WTC11 (cell line): ENCODE measurements at regions not wholly inside any gene's neighbourhood (a gene's known extent, or its start where the extent isn't known, plus 50 kb on each side); places are given as distances from the start of the nearest gene placed in this dataset.

ENCODE experiments used
- ATAC-seq: fragments of 200-7000 bp; cut with Tn5 transposase; 2 replicates; pipeline ENCODE4 v1.10.0; 2021; ENCODE audit warnings: mild to moderate bottlenecking, moderate library complexity
- CTCF ChIA-PET: fragments of 300-600 bp; sonication (Branson Sonifier 250); formaldehyde crosslinking; loops from one replicate; lab custom pipeline; 2021; ENCODE audit warnings: antibody characterized with exemption; lab: Charles Lee
- POLR2A ChIA-PET: fragments of 350-600 bp; sonication (Branson Sonifier 250); formaldehyde crosslinking; loops from one replicate; lab custom pipeline; 2021; ENCODE audit warnings: antibody characterized with exemption; lab: Charles Lee
- DNase-seq: peaks from one replicate; pipeline ENCODE4 v3.0.0; 2021; ENCODE audit warnings: low spot score
- H3K27ac Mint-ChIP-seq: 2 replicates; pipeline ENCODE4 v1.8.0; 2021; ENCODE audit warnings: mixed read lengths
- H3K27me3 Mint-ChIP-seq: 2 replicates; pipeline ENCODE4 v1.8.0; 2021; ENCODE audit warnings: low read depth, mild to moderate bottlenecking, moderate library complexity, mixed read lengths
- H3K36me3 Mint-ChIP-seq: 2 replicates; pipeline ENCODE4 v1.8.0; 2021; ENCODE audit warnings: mixed read lengths
- H3K4me1 Mint-ChIP-seq: 2 replicates; pipeline ENCODE4 v1.8.0; 2022; ENCODE audit warnings: mixed read lengths
- H3K4me3 Mint-ChIP-seq: 2 replicates; pipeline ENCODE4 v1.8.0; 2021; ENCODE audit warnings: mild to moderate bottlenecking, moderate library complexity, mixed read lengths
- H3K9me3 Mint-ChIP-seq: 2 replicates; pipeline ENCODE4 v1.8.0; 2021; ENCODE audit warnings: mixed read lengths
- ATF1 ChIP-seq: sonication (generic); formaldehyde crosslinking; IDR thresholded peaks from 2 replicates; pipeline ENCODE4 v1.8.1; 2023; ENCODE audit warnings: mild to moderate bottlenecking, moderate library complexity, missing genetic modification reagents
- CTCF ChIP-seq: fragments of 200-600 bp; IDR thresholded peaks from 2 replicates; pipeline ENCODE4 v1.8.0; 2022; ENCODE audit warnings: antibody characterized with exemption
- E2F4 ChIP-seq: sonication (generic); formaldehyde crosslinking; IDR thresholded peaks from 2 replicates; pipeline ENCODE4 v1.8.1; 2022; ENCODE audit warnings: low read depth, mild to moderate bottlenecking, moderate library complexity, missing genetic modification reagents, borderline replicate concordance
- EMX1 ChIP-seq: fragments of 250-450 bp; sonication (Bioruptor Pico); IDR thresholded peaks from 2 replicates; pipeline ENCODE4 v1.8.0; 2021; ENCODE audit warnings: mild to moderate bottlenecking
- ETV6 ChIP-seq: sonication (generic); formaldehyde crosslinking; IDR thresholded peaks from 2 replicates; pipeline ENCODE4 v1.8.1; 2022; ENCODE audit warnings: mild to moderate bottlenecking, missing genetic modification reagents
- FOXP1 ChIP-seq: sonication (generic); formaldehyde crosslinking; IDR thresholded peaks from 2 replicates; pipeline ENCODE4 v1.8.0; 2022; ENCODE audit warnings: missing genetic modification reagents, mild to moderate bottlenecking, moderate library complexity, borderline replicate concordance
- GRHL2 ChIP-seq: fragments of 250-450 bp; sonication (Bioruptor Pico); IDR thresholded peaks from 2 replicates; pipeline ENCODE4 v1.8.0; 2022; ENCODE audit warnings: mild to moderate bottlenecking, moderate library complexity; ENCODE audit not compliant: insufficient replicate concordance, severe bottlenecking
- KAT7 ChIP-seq: sonication (generic); formaldehyde crosslinking; IDR thresholded peaks from 2 replicates; pipeline ENCODE4 v1.8.1; 2023; ENCODE audit warnings: missing genetic modification reagents, mild to moderate bottlenecking, borderline replicate concordance
- MLX ChIP-seq: sonication (generic); formaldehyde crosslinking; IDR thresholded peaks from 2 replicates; pipeline ENCODE4 v1.8.1; 2023; ENCODE audit warnings: mild to moderate bottlenecking, missing genetic modification reagents, moderate library complexity
- NFATC4 ChIP-seq: fragments of 250-450 bp; sonication (Bioruptor Pico); IDR thresholded peaks from 2 replicates; pipeline ENCODE4 v1.9.0; 2021; ENCODE audit warnings: mild to moderate bottlenecking
- NR3C1 ChIP-seq: sonication (generic); formaldehyde crosslinking; conservative IDR thresholded peaks from 2 replicates; pipeline ENCODE4 v1.8.1; 2023; ENCODE audit warnings: low read depth, mild to moderate bottlenecking, missing genetic modification reagents
- PRDM15 ChIP-seq: sonication (generic); formaldehyde crosslinking; IDR thresholded peaks from 2 replicates; pipeline ENCODE4 v1.8.0; 2022; ENCODE audit warnings: missing genetic modification reagents
- RORB ChIP-seq: fragments of 250-450 bp; sonication (Bioruptor Pico); IDR thresholded peaks from 2 replicates; pipeline ENCODE4 v1.9.0; 2021; ENCODE audit warnings: mild to moderate bottlenecking
- TCF7 ChIP-seq: sonication (generic); formaldehyde crosslinking; IDR thresholded peaks from 2 replicates; pipeline ENCODE4 v1.8.0; 2022; ENCODE audit warnings: mild to moderate bottlenecking, low read depth, missing genetic modification reagents, moderate library complexity
- TEAD1 ChIP-seq: sonication (generic); formaldehyde crosslinking; IDR thresholded peaks from 2 replicates; pipeline ENCODE4 v1.8.0; 2022; ENCODE audit warnings: mild to moderate bottlenecking, missing genetic modification reagents
- TP53 ChIP-seq: sonication (generic); formaldehyde crosslinking; IDR thresholded peaks from 2 replicates; pipeline ENCODE4 v1.8.1; 2023; ENCODE audit warnings: mild to moderate bottlenecking, missing genetic modification reagents
- ZBTB43 ChIP-seq: sonication (generic); formaldehyde crosslinking; IDR thresholded peaks from 2 replicates; pipeline ENCODE4 v1.8.1; 2023; ENCODE audit warnings: mild to moderate bottlenecking, missing genetic modification reagents
- ZNF219 ChIP-seq: sonication (generic); formaldehyde crosslinking; IDR thresholded peaks from 2 replicates; pipeline ENCODE4 v1.8.0; 2023; ENCODE audit warnings: missing genetic modification reagents, mild to moderate bottlenecking, borderline replicate concordance
- ZNF232 ChIP-seq: sonication (generic); formaldehyde crosslinking; IDR thresholded peaks from 2 replicates; pipeline ENCODE4 v1.8.0; 2022; ENCODE audit warnings: mild to moderate bottlenecking, missing genetic modification reagents
- ZNF263 ChIP-seq: sonication (generic); formaldehyde crosslinking; IDR thresholded peaks from 2 replicates; pipeline ENCODE4 v1.8.1; 2022; ENCODE audit warnings: low read depth, mild to moderate bottlenecking, moderate library complexity, missing genetic modification reagents
- ZNF425 ChIP-seq: fragments of 250-450 bp; sonication (Bioruptor Pico); conservative IDR thresholded peaks from 2 replicates; pipeline ENCODE4 v1.9.0; 2021; ENCODE audit warnings: mild to moderate bottlenecking
- ZNF512 ChIP-seq: sonication (generic); formaldehyde crosslinking; IDR thresholded peaks from 2 replicates; pipeline ENCODE4 v1.8.1; 2022; ENCODE audit warnings: missing genetic modification reagents, borderline replicate concordance

- no peak for TF ChIP-seq ZNF512 (CRISPR knock-in tag)
- TF ChIP-seq NR3C1 (CRISPR knock-in tag): no peak
- no peak for TF ChIP-seq KAT7 (CRISPR knock-in tag)
- TF ChIP-seq PRDM15 (CRISPR knock-in tag): no peak
- TF ChIP-seq ZNF263 (CRISPR knock-in tag): no peak
These were observed 433.4 kb upstream of the NRXN1 start (continued) for GRCh38 chr2:51465326-51465725.

- CTCF ChIA-PET: no interaction called here
- TF ChIP-seq ZNF232 (CRISPR knock-in tag) (no peak), ZNF263 (CRISPR knock-in tag) (no peak), NFATC4 (no peak), CTCF (no peak), ZNF425 (CRISPR knock-in tag) (no peak), RORB (no peak), TCF7 (CRISPR knock-in tag) (no peak), ATF1 (CRISPR knock-in tag) (no peak), EMX1 (CRISPR knock-in tag) (no peak), E2F4 (no peak), TP53 (no peak), MLX (CRISPR knock-in tag) (no peak), KAT7 (CRISPR knock-in tag) (no peak), ZNF219 (no peak), TEAD1 (no peak), ETV6 (CRISPR knock-in tag) (no peak), GRHL2 (no peak), ZBTB43 (CRISPR knock-in tag) (no peak), FOXP1 (CRISPR knock-in tag) (no peak)
- H3K4me1 Mint-ChIP-seq: no peaks in the 10 kb centered on the region
- no peak for ATAC-seq
- H3K9me3 Mint-ChIP-seq: peaks cover 35% of the 10 kb centered on the region
- H3K27me3 Mint-ChIP-seq: no peaks in the 10 kb centered on the region
- H3K27ac Mint-ChIP-seq: no peak overlapping the region
- peaks cover 19% of the 10 kb centered on the region for H3K36me3 Mint-ChIP-seq
- no peak for DNase-seq
- POLR2A ChIA-PET: no interaction called here
- H3K4me3 Mint-ChIP-seq: no peak overlapping the region
These were observed 422.2 kb upstream of the NRXN1 start for GRCh38 chr2:51454177-51454576.
